ENCODE measurements at regions not wholly inside any gene's neighbourhood (a gene's known extent, or its start where the extent isn't known, plus 50 kb on each side); places are given as distances from the start of the nearest gene placed in this dataset.

GRCh38 chr2:136226903-136227302 is 109.0 kb upstream of the CXCR4 start:
- no peak for TF ChIP-seq CTCF (IDR thresholded peaks at IDR 0.05; ENCODE audit: borderline replicate concordance, insufficient read depth, low read depth, low read length)
- no peak overlapping the region for H3K4me3 ChIP-seq (ENCODE audit: low read depth, low read length)

GRCh38 chr2:136225950-136226835 is 108.2 kb upstream of the CXCR4 start:
- TF ChIP-seq CTCF (IDR thresholded peaks at IDR 0.05; ENCODE audit: borderline replicate concordance, insufficient read depth, low read depth, low read length) = no peak
- no peak overlapping the region for H3K4me3 ChIP-seq (ENCODE audit: low read depth, low read length)

GRCh38 chr2:136223274-136223673 is 105.3 kb upstream of the CXCR4 start:
- TF ChIP-seq CTCF (IDR thresholded peaks at IDR 0.05; ENCODE audit: borderline replicate concordance, insufficient read depth, low read depth, low read length) = no peak
- H3K4me3 ChIP-seq (ENCODE audit: low read depth, low read length) = no peak overlapping the region

- no peak overlapping the region for H3K4me3 ChIP-seq (ENCODE audit: low read depth, low read length)
- TF ChIP-seq CTCF (IDR thresholded peaks at IDR 0.05; ENCODE audit: borderline replicate concordance, insufficient read depth, low read depth, low read length) = no peak
Observed at GRCh38 chr2:136222862-136223261, 104.9 kb upstream of the CXCR4 start.

- TF ChIP-seq CTCF (IDR thresholded peaks at IDR 0.05; ENCODE audit: borderline replicate concordance, insufficient read depth, low read depth, low read length) = no peak
- no peak overlapping the region for H3K4me3 ChIP-seq (ENCODE audit: low read depth, low read length)
Observed at GRCh38 chr2:136221026-136221425, 103.1 kb upstream of the CXCR4 start.

GRCh38 chr2:136219963-136220362 is 102.0 kb upstream of the CXCR4 start:
- no peak for TF ChIP-seq CTCF (IDR thresholded peaks at IDR 0.05; ENCODE audit: borderline replicate concordance, insufficient read depth, low read depth, low read length)
- H3K4me3 ChIP-seq (ENCODE audit: low read depth, low read length) = no peak overlapping the region

GRCh38 chr2:136219341-136219740 is 101.4 kb upstream of the CXCR4 start:
- TF ChIP-seq CTCF (IDR thresholded peaks at IDR 0.05; ENCODE audit: borderline replicate concordance, insufficient read depth, low read depth, low read length) = no peak
- no peak overlapping the region for H3K4me3 ChIP-seq (ENCODE audit: low read depth, low read length)
